ENCODE measurements at regions not wholly inside any gene's neighbourhood (a gene's known extent, or its start where the extent isn't known, plus 50 kb on each side); places are given as distances from the start of the nearest gene placed in this dataset.

DNA sequence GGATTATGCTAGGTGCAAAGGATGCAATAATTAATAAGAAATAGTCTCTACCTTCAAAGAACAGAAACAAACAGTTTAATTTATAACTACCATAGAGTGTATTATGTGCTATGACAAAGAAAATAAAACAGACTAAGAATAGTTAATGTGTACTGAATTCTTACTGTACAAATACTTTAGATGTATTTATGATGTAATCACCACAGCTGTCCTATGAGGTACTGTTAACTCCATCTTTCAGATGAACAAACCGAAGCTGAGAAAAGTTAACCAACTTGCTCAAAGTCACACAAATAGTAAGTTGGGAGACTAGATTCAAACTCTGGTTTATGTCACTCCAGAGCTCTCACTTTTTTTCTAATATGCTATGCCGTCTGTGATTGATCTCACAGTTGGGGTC lies 77.0 kb upstream of the FGGY start:
- no peak overlapping the region for H3K4me3 Mint-ChIP-seq
- peaks cover 7% of the 10 kb centered on the region for H3K36me3 Mint-ChIP-seq (ENCODE audit: low read depth)
- no peaks in the 10 kb centered on the region for H3K4me1 Mint-ChIP-seq (ENCODE audit: low read depth)
- no peak overlapping the region for H3K27ac Mint-ChIP-seq
- peaks cover 25% of the 10 kb centered on the region for H3K9me3 Mint-ChIP-seq
- H3K27me3 Mint-ChIP-seq (ENCODE audit: low read depth): no peaks in the 10 kb centered on the region

DNA sequence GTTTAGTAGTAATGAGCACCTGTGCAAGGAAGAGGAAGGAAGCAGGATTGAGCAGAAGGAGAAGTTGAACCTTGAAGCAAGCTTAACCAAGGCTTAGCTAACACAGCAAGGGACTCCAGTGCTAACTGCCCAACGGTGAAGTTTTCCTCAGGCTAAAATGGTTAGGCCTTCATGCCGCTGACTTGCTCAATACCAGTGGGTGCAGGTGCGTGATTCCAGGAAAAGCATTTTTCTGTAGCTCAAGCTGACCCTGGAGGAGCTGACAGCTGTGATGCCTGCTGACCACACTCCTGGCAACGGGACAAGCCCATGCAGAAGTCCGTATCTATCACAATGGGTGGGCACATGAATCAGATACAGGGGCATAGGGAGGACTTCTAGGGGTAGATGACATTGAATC lies 76.5 kb upstream of the FGGY start:
- Mint-ChIP-seq H3K9me3 (peaks cover 23% of the 10 kb centered on the region), H3K36me3 (ENCODE audit: low read depth) (peaks cover 7% of the 10 kb centered on the region)

DNA sequence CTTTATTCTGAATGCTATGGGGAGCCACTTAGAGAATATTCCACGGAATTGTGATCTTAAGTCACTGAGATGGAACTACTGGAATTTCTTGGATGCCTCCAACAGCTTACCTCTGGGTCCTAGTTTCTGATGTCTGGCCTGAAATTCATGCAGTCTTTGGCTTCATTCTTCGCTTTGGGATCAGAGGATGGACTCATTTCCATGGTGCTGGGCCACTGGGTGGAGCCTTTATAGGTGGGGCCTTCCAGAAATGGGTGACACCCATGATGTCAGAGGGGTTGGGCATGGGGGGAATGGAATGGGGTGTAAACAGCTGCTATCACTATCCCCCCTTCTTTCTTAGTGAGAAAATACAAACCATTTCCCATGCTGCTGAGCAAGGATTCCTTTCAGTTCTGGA lies 73.7 kb upstream of the FGGY start:
- Mint-ChIP-seq H3K9me3 (peaks cover 7% of the 10 kb centered on the region), H3K36me3 (ENCODE audit: low read depth) (no peaks in the 10 kb centered on the region), H3K27ac (no peak overlapping the region), H3K27me3 (ENCODE audit: low read depth) (no peaks in the 10 kb centered on the region), H3K4me3 (no peak overlapping the region), H3K4me1 (ENCODE audit: low read depth) (peaks cover 2% of the 10 kb centered on the region)

More for the DNA sequence above, 76.5 kb upstream of the FGGY start:
- H3K27ac Mint-ChIP-seq: no peak overlapping the region
- no peaks in the 10 kb centered on the region for H3K27me3 Mint-ChIP-seq (ENCODE audit: low read depth)
- no peak overlapping the region for H3K4me3 Mint-ChIP-seq
- H3K4me1 Mint-ChIP-seq (ENCODE audit: low read depth): no peaks in the 10 kb centered on the region

DNA sequence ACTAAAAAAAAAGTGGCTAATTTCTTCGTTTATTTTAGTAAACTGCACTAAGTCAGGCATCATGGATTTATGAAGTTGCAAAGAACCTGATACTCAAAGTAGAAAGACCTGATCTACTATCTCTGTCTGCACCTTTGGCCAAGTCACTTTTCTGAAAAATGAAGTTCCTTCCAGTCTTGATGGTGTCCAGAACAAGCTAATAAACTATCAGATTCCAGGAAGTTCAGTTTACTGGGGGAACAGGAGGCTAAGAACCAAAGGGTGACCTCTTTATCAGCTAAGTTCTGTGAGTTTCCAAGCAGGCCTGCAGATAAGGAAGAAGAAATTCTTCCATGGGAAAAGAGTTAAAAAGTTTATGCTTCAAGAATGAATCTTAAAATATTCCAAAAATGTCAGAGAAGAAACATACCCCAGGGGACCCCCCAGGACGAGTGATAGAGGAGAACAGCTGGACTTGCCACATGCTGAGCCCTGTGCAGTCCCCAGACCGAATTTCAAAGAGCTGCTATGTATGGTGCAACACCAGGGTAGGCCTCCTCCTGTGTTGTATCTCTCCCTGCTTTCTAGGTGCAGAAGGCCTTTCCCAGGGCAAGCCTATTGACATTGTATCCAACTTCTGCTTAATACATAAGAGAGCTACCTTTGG lies 72.8 kb upstream of the FGGY start:
- H3K27me3 Mint-ChIP-seq (ENCODE audit: low read depth): no peaks in the 10 kb centered on the region

DNA sequence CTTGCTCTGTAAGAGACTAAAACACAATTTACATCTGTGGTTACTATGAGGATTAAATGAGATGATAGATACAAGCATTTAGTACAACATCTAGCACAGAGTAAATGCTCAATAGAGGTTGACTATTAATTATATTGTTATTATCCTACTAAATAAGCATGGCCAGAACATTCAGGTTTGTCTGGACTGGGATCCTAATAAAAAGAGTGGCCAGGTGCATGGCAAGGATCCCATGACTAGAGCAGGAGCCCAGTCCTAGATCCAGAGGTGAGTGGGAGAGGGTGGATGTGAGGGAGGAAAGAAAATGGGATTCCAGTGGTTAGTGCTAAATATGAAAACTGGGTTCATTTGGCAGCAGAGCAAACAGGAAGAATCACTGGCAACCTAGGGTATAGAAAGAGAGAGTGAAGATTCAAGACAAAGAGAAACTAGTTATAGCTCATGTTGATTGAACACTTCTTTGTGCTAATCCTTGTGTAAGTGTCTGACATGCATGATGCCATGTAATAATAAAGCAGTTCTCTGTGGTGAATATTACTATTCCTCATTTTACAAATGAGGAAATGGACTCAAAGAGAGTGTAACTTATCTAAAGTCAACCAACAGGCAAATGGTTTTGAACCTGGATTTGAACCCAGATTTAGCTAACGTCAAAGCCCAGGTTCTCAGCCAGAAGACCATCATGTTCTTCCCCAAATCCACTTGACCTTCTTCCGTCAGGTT lies 71.1 kb upstream of the FGGY start:
- H3K36me3 Mint-ChIP-seq (ENCODE audit: low read depth): no peaks in the 10 kb centered on the region
- H3K27ac Mint-ChIP-seq: no peak overlapping the region
- H3K4me3 Mint-ChIP-seq: no peak overlapping the region
- peaks cover 2% of the 10 kb centered on the region for H3K4me1 Mint-ChIP-seq (ENCODE audit: low read depth)
- H3K27me3 Mint-ChIP-seq (ENCODE audit: low read depth): no peaks in the 10 kb centered on the region
- no peaks in the 10 kb centered on the region for H3K9me3 Mint-ChIP-seq

More for the DNA sequence above, 72.8 kb upstream of the FGGY start:
- Mint-ChIP-seq H3K36me3 (ENCODE audit: low read depth) (no peaks in the 10 kb centered on the region), H3K9me3 (peaks cover 6% of the 10 kb centered on the region), H3K27ac (no peak overlapping the region), H3K4me3 (no peak overlapping the region), H3K4me1 (ENCODE audit: low read depth) (peaks cover 2% of the 10 kb centered on the region)

DNA sequence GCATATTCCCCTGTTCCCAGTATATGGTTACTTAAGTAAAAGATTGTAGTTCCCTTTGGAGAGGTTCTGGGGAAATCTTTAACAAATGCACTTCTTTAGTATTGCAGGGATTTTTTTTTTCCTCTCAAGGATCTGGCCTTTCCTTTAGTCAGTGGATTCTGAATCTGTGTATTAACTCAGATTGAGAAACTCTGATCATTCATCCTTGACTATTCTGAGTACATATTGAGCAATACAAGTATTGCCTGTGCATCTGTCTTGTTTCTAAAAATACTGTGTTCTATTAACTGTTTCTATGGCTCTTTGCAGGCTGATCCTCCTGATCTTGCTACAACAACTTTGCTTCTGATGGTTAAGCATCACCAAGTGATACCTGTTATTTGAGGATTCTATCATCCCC lies 67.8 kb upstream of the FGGY start:
- no peaks in the 10 kb centered on the region for H3K36me3 Mint-ChIP-seq (ENCODE audit: low read depth)

DNA sequence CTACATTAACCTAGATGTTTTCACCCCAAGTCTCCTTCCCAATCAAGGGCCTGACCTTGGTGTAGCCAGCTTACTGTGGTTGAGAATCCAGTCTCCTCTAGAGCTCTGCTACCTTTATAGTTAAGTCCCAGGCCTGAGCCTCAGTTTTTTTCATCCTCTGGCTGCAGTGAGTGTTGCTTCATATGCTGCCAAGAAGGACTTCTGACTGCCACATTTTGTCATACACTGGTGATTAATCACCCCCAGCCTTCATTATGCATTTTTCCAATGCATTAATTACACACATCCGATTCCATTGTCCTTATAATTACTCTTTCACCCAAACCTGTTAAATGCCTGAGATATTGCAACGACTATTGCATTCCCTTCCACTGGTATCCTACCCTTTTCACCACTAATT lies 66.3 kb upstream of the FGGY start:
- no peaks in the 10 kb centered on the region for H3K9me3 Mint-ChIP-seq

More for the DNA sequence above, 67.8 kb upstream of the FGGY start:
- Mint-ChIP-seq H3K4me3 (no peak overlapping the region), H3K27me3 (ENCODE audit: low read depth) (no peaks in the 10 kb centered on the region), H3K9me3 (no peaks in the 10 kb centered on the region), H3K4me1 (ENCODE audit: low read depth) (peaks cover 2% of the 10 kb centered on the region), H3K27ac (no peak overlapping the region)

DNA sequence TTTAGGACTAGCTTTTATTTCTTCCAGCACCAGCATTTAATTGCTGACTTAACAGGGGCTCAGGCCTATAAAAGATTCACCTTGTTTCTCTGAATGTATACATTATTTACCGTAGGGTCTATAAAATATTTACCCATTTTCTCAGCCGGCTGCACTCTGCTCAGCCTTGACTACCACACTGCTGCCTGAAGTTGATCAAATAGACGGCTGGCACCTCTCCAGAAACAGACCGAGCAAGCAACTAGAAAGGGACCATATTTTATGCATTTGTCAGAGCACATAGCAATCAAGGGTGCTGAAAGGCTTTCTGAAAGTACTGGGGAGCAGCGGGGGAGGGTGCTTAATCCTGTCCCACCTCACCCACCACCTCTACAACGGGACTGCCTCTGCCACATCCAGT lies 64.7 kb upstream of the FGGY start:
- Mint-ChIP-seq H3K27ac (no peak overlapping the region), H3K9me3 (no peaks in the 10 kb centered on the region), H3K36me3 (ENCODE audit: low read depth) (no peaks in the 10 kb centered on the region), H3K27me3 (ENCODE audit: low read depth) (peaks cover 3% of the 10 kb centered on the region), H3K4me1 (ENCODE audit: low read depth) (no peaks in the 10 kb centered on the region), H3K4me3 (no peak overlapping the region)

More for the DNA sequence above, 66.3 kb upstream of the FGGY start:
- Mint-ChIP-seq H3K27me3 (ENCODE audit: low read depth) (peaks cover 3% of the 10 kb centered on the region), H3K36me3 (ENCODE audit: low read depth) (no peaks in the 10 kb centered on the region), H3K4me1 (ENCODE audit: low read depth) (peaks cover 1% of the 10 kb centered on the region), H3K4me3 (no peak overlapping the region), H3K27ac (no peak overlapping the region)

DNA sequence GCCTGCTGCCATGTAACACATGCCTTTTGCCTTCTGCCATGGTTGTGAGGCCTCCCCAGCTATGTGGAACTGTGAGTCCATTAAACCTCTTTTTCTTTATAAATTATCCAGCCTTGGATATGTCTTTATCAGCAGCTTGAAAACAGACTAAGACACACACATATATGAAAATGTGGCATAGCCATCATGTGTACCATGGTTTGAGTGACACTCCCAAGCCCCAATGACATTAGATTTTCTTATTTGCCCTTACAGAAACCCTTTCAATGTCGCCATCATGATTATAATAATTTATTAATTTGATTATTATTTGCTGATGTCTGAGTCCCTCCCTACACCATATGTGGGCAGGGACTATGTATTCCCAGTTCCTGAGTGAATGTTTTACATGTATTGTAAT lies 63.5 kb upstream of the FGGY start:
- H3K27ac Mint-ChIP-seq: no peak overlapping the region
- no peaks in the 10 kb centered on the region for H3K36me3 Mint-ChIP-seq (ENCODE audit: low read depth)
- H3K4me3 Mint-ChIP-seq: no peak overlapping the region
- no peaks in the 10 kb centered on the region for H3K9me3 Mint-ChIP-seq
- H3K4me1 Mint-ChIP-seq (ENCODE audit: low read depth): peaks cover 3% of the 10 kb centered on the region
- H3K27me3 Mint-ChIP-seq (ENCODE audit: low read depth): peaks cover 3% of the 10 kb centered on the region

DNA sequence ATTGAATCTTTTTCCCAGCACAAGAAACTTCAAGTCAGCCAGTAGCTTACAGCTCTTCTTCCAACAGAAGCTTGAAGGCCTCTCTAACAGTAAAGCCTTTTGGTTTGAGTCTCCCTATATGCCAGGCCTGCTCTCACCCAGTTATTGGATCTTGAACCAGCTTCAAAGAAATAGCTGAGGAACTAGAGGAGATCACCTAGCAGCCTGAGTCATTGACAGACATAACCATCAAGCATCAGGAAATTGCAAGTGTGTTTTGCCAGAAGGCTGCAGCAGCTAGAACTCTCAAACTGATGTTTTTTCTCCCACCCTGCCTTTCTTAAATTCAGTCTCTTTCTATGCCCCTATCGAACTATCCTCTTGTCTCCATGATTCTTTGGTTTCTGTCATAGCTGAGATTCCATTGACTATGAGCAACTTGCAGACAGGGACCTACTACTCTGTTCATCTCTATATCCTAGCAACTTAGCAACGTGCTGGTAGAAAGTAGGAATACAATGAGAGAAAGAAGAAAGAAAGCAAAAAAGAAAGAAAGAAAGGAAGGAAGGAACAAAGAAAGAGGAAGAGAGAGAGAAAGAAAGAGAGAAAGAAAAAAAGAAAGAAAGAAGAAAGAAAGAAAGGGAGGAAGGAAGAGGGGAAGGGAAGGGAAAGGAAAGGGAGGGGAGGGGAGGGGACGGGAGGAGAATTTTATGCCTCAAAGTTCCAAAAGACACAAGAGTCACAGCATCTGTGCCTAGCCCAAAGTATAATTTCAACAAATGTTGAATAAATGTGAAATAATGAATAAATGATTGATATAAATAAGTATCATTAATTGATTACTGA lies 60.0 kb upstream of the FGGY start:
- no peaks in the 10 kb centered on the region for H3K36me3 Mint-ChIP-seq (ENCODE audit: low read depth)
- H3K4me3 Mint-ChIP-seq: no peak overlapping the region
- H3K9me3 Mint-ChIP-seq: no peaks in the 10 kb centered on the region
- H3K4me1 Mint-ChIP-seq (ENCODE audit: low read depth): peaks cover 3% of the 10 kb centered on the region
- peaks cover 19% of the 10 kb centered on the region for H3K27me3 Mint-ChIP-seq (ENCODE audit: low read depth)
- no peak overlapping the region for H3K27ac Mint-ChIP-seq

DNA sequence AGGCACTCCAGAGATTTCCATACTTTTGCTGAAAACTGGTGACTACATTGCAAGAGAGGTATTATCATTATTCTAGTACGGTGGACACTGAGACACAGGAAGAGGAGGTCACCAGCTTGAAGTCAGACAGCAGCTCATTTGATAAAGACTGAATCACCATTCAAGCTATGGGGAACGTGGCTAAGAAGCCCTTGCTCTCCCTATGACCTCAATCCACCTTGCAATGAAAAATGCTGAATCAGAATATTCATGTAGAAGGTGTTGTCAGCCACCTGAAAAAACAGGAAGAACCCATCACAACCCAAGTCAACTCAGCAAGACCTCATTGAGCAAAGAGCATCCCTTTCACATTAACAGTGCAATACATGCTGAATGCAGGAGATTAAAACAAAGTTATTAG lies 59.0 kb upstream of the FGGY start:
- Mint-ChIP-seq H3K27me3 (ENCODE audit: low read depth) (peaks cover 20% of the 10 kb centered on the region), H3K9me3 (no peaks in the 10 kb centered on the region)

DNA sequence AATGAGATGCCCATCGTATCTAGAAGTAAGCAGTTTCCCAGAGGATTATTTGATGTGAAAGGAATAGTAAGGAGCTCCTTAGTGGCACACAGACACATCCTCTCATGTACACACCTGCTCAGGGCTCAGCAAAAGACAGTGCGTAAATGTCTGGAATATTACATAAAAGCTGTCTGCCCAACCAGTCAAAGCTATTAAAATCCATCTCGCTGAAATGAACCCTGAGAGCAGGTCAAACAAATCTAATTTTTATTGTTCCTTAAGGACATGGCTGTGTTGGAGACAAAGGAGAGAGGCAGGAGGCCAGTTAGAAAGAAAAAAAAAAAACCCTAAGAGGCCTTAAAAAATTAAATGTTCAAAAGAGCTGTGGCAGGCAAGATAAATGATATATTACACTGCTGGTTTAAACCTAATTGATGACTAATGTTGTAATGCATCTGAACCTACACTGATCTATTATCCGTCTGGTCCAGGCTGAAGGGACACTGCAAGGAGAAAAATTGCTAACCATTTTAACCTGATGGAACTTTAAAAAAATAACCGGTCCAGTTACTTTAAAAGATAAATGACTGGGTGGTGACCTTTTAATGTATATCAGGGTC lies 58.5 kb upstream of the FGGY start:
- Mint-ChIP-seq H3K4me3 (no peak overlapping the region), H3K9me3 (no peaks in the 10 kb centered on the region), H3K36me3 (ENCODE audit: low read depth) (no peaks in the 10 kb centered on the region), H3K4me1 (ENCODE audit: low read depth) (peaks cover 3% of the 10 kb centered on the region), H3K27me3 (ENCODE audit: low read depth) (peaks cover 20% of the 10 kb centered on the region), H3K27ac (no peak overlapping the region)

More for the DNA sequence above, 59.0 kb upstream of the FGGY start:
- Mint-ChIP-seq H3K4me3 (no peak overlapping the region), H3K4me1 (ENCODE audit: low read depth) (peaks cover 3% of the 10 kb centered on the region), H3K36me3 (ENCODE audit: low read depth) (no peaks in the 10 kb centered on the region), H3K27ac (no peak overlapping the region)

DNA sequence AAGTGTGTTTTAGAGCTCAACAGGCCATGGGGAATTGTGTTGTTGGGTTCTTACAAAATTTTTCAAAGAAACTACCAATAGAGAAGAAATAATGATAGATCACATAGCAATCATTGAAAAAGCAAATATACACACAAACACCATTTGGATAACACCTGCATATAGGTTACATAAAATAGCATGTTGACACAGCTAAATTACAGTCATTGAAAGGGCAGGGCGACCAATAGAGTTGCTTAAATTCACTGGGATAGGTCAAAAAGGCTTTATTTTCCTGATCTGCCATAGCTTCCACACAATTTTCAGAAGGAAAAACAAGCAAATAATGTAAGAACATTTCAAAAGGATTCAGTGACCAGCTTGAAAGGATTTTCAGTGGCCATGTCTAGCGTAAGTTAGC lies 57.9 kb upstream of the FGGY start:
- peaks cover 20% of the 10 kb centered on the region for H3K27me3 Mint-ChIP-seq (ENCODE audit: low read depth)
- H3K4me1 Mint-ChIP-seq (ENCODE audit: low read depth): peaks cover 3% of the 10 kb centered on the region
- H3K27ac Mint-ChIP-seq: no peak overlapping the region
- no peaks in the 10 kb centered on the region for H3K9me3 Mint-ChIP-seq
- no peaks in the 10 kb centered on the region for H3K36me3 Mint-ChIP-seq (ENCODE audit: low read depth)
- H3K4me3 Mint-ChIP-seq: no peak overlapping the region

DNA sequence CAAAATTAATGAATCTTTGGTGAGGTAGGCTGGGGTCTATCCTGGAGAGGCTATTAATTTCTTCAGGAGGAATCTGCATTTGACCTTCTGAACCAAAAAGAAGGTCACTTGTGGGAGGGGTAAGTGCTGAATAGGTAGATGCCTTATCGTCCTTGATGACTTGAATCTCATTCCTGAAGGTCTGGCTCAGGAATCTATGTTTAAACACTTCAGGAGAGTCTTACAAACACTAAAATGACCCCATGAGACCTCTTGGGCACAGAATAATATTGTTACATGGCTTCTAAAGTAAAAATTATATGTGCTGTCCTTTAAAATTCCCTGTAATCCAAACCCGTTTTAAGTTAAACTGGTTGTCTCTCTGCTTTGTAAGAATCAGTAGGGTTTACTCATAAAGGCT lies 55.0 kb upstream of the FGGY start:
- peaks cover 3% of the 10 kb centered on the region for H3K4me1 Mint-ChIP-seq (ENCODE audit: low read depth)
- peaks cover 2% of the 10 kb centered on the region for H3K36me3 Mint-ChIP-seq (ENCODE audit: low read depth)
- H3K27ac Mint-ChIP-seq: no peak overlapping the region
- H3K27me3 Mint-ChIP-seq (ENCODE audit: low read depth): peaks cover 16% of the 10 kb centered on the region
- no peak overlapping the region for H3K4me3 Mint-ChIP-seq
- H3K9me3 Mint-ChIP-seq: peaks cover 7% of the 10 kb centered on the region
